ACC112 (cell line): ENCODE measurements at regions not wholly inside any gene's neighbourhood (a gene's known extent, or its start where the extent isn't known, plus 50 kb on each side); places are given as distances from the start of the nearest gene placed in this dataset.

Source experiments
- H2AFZ ChIP-seq: fragments of 200-600 bp; sonication (generic); one replicate; pipeline ENCODE4 v1.6.0; 2017; ENCODE audit warnings: antibody characterized with exemption, low read length; ENCODE audit not compliant: unreplicated experiment
- H3K27ac ChIP-seq: fragments of 200-600 bp; sonication (generic); 2 replicates; pipeline ENCODE4 v1.5.1; 2014; ENCODE audit warnings: low read depth, mild to moderate bottlenecking, antibody characterized with exemption, low read length, moderate library complexity
- H3K27me3 ChIP-seq: fragments of 200-600 bp; sonication (generic); 2 replicates; pipeline ENCODE4 v1.6.1; 2014; ENCODE audit warnings: mild to moderate bottlenecking, antibody characterized with exemption, low read length, moderate library complexity, mixed read lengths; ENCODE audit not compliant: insufficient read depth
- H3K36me3 ChIP-seq: fragments of 200-600 bp; sonication (generic); 2 replicates; pipeline ENCODE4 v1.6.1; 2016; ENCODE audit warnings: mild to moderate bottlenecking, antibody characterized with exemption, low read length, moderate library complexity, mixed read lengths; ENCODE audit not compliant: insufficient read depth
- H3K4me1 ChIP-seq: fragments of 200-600 bp; sonication (generic); one replicate; pipeline ENCODE4 v1.6.1; 2016; ENCODE audit warnings: low read length, mixed read lengths; ENCODE audit not compliant: insufficient read depth, unreplicated experiment, control insufficient read depth
- H3K4me3 ChIP-seq: fragments of 200-600 bp; sonication (generic); 2 replicates; pipeline ENCODE4 v1.5.1; 2014; ENCODE audit warnings: mild to moderate bottlenecking, low read depth, low read length
- H3K79me2 ChIP-seq: fragments of 200-600 bp; sonication (generic); one replicate; pipeline ENCODE4 v1.6.0; 2016; ENCODE audit warnings: low read length; ENCODE audit not compliant: control insufficient read depth, unreplicated experiment, insufficient read depth

DNA sequence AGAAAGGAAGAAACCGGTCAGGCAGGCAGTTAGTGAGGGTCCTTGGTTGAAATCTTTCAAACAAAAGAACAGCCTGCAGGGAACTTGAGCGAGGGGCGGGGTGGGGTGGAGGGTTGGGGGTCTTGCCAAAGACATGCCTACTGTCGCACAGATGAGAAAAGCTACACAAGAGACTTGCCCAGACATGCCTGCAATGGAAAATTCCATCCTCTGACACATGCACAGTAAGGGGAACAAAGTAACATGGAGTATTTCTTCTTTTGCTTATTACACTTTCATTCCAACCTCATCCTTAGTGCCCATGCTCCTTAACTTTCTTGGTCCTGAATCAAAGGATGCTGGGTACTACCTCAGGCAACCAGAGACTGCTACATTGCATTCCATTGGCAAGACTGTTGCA lies 1491.2 kb downstream of the STIM2 start:
- no peaks in the 10 kb centered on the region for H3K27me3 ChIP-seq
- no peaks in the 10 kb centered on the region for H3K36me3 ChIP-seq
- H3K4me1 ChIP-seq, result peaks cover 8% of the 10 kb centered on the region
- H3K79me2 ChIP-seq, result no peaks in the 10 kb centered on the region
- H2AFZ ChIP-seq, result no peak overlapping the region
- no peak overlapping the region for H3K4me3 ChIP-seq
- H3K27ac ChIP-seq, result no peak overlapping the region

GRCh38 chr4:28354880-28355656 lies 1494.4 kb downstream of the STIM2 start:
- Histone ChIP-seq H3K27ac (no peak overlapping the region), H2AFZ (peak overlapping the region; percentile 70), H3K4me1 (peaks cover 8% of the 10 kb centered on the region), H3K27me3 (no peaks in the 10 kb centered on the region), H3K36me3 (no peaks in the 10 kb centered on the region), H3K4me3 (no peak overlapping the region), H3K79me2 (no peaks in the 10 kb centered on the region)

GRCh38 chr4:28357990-28358389 lies 1497.3 kb downstream of the STIM2 start:
- Histone ChIP-seq H2AFZ (peak overlapping the region; percentile 71), H3K4me1 (peaks cover 8% of the 10 kb centered on the region), H3K4me3 (no peak overlapping the region), H3K27me3 (no peaks in the 10 kb centered on the region), H3K27ac (no peak overlapping the region), H3K79me2 (no peaks in the 10 kb centered on the region), H3K36me3 (no peaks in the 10 kb centered on the region)

DNA sequence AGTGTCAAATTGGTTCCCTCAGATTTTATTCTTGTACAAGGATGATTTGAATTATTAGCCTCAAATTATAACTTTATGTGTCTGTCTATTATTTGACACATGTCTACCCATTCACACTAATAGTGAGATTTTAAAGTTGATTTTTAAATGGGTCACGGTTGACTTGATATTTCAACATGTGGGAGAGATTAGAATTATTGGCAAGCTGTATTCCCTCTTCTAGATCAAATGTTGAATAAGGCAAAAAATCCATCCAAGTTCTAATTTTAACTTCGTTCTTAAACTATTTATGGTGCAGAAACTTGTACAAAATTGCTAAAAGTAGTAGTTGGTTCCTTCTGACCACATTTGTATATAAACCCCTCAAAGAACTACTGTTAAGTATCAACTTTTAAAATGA lies 1498.0 kb downstream of the STIM2 start:
- Histone ChIP-seq H3K27ac (no peak overlapping the region), H3K4me3 (no peak overlapping the region), H3K4me1 (peaks cover 8% of the 10 kb centered on the region), H3K27me3 (no peaks in the 10 kb centered on the region), H2AFZ (no peak overlapping the region), H3K36me3 (no peaks in the 10 kb centered on the region), H3K79me2 (no peaks in the 10 kb centered on the region)

- Histone ChIP-seq H3K4me3 (no peak overlapping the region), H3K27me3 (no peaks in the 10 kb centered on the region), H3K36me3 (no peaks in the 10 kb centered on the region), H2AFZ (no peak overlapping the region), H3K27ac (no peak overlapping the region), H3K79me2 (no peaks in the 10 kb centered on the region), H3K4me1 (no peaks in the 10 kb centered on the region)
Observed at GRCh38 chr4:28360681-28361080, 1500.0 kb downstream of the STIM2 start.

- H3K4me1 ChIP-seq, result no peaks in the 10 kb centered on the region
- H2AFZ ChIP-seq, result no peak overlapping the region
- no peak overlapping the region for H3K4me3 ChIP-seq
- no peaks in the 10 kb centered on the region for H3K27me3 ChIP-seq
- H3K27ac ChIP-seq, result no peak overlapping the region
- H3K79me2 ChIP-seq, result no peaks in the 10 kb centered on the region
- no peaks in the 10 kb centered on the region for H3K36me3 ChIP-seq
Observed at GRCh38 chr4:28362169-28362568, 1501.5 kb downstream of the STIM2 start.

DNA sequence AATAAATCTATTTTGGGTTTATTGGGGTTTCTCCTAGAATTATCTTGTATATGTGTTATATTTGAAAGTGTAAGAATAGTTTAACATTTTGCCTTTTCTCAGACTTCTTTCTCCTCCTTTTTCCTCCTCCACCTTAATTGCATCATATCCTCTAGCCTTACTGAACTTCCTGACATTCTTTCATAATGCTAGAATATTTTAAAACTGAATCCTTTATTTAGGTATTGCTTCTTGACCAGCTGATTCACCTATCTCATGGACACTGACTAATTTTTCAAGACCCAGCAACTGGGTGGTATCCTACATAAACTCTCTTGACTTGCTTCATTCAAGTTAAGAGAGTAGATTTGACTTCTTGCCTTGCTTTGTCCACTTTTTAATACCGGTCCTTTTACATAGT lies 1508.9 kb downstream of the STIM2 start:
- no peaks in the 10 kb centered on the region for H3K27me3 ChIP-seq
- H2AFZ ChIP-seq, result peak overlapping the region; percentile 45
- H3K4me3 ChIP-seq, result no peak overlapping the region
- no peaks in the 10 kb centered on the region for H3K79me2 ChIP-seq
- H3K36me3 ChIP-seq, result no peaks in the 10 kb centered on the region
- H3K27ac ChIP-seq, result peak overlapping the region; percentile 62
- H3K4me1 ChIP-seq, result peaks cover 14% of the 10 kb centered on the region

GRCh38 chr4:28373191-28373590 lies 1512.5 kb downstream of the STIM2 start:
- H3K4me1 ChIP-seq, result peaks cover 14% of the 10 kb centered on the region
- H3K4me3 ChIP-seq, result no peak overlapping the region
- no peaks in the 10 kb centered on the region for H3K79me2 ChIP-seq
- no peak overlapping the region for H2AFZ ChIP-seq
- peak overlapping the region; percentile 62 for H3K27ac ChIP-seq
- H3K36me3 ChIP-seq, result no peaks in the 10 kb centered on the region
- H3K27me3 ChIP-seq, result no peaks in the 10 kb centered on the region

DNA sequence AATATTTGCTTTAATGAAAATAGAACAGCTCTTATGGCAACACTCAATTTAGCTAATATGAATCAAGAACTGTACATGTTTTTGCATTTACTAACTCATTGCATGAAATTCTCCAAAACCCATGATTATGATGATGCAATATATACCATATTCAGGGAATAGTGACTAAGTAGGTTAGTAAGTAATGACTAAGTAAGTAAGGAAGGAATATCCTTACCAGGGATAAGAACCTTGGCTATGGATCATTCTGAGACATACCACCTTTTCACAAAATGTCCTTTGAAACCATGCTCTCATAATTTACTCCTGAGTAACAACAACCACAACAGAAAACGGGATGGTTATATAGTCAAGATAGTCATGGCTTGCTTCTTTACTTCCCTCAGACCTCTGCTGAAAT lies 1513.0 kb downstream of the STIM2 start:
- Histone ChIP-seq H3K36me3 (no peaks in the 10 kb centered on the region), H3K4me3 (no peak overlapping the region), H3K27me3 (no peaks in the 10 kb centered on the region), H2AFZ (no peak overlapping the region), H3K27ac (peak overlapping the region; percentile 62), H3K79me2 (no peaks in the 10 kb centered on the region), H3K4me1 (peaks cover 14% of the 10 kb centered on the region)

GRCh38 chr4:28378109-28378830 lies 1517.6 kb downstream of the STIM2 start:
- Histone ChIP-seq H3K36me3 (no peaks in the 10 kb centered on the region), H2AFZ (peak overlapping the region; percentile 26)

DNA sequence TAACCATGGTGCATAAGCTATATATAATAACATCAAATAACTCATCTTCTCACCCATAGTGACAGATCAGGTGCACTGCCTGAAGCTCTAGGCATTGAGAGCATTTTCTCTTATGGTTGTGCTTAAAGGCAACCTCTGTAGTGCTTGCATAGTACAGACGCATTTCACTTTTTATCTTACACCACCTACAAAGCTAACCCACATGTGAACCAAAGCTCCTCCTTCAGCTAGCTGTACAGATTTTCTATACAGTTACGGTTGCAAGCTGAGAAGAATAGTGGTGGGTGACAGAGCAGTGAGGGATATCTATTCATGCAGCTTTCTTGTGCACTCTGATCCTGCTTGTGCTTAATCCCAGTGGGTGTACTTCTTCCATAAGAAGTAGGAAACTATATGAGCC lies 1525.2 kb downstream of the STIM2 start:
- no peaks in the 10 kb centered on the region for H3K79me2 ChIP-seq
- no peaks in the 10 kb centered on the region for H3K36me3 ChIP-seq
- no peak overlapping the region for H3K4me3 ChIP-seq
- H3K4me1 ChIP-seq, result no peaks in the 10 kb centered on the region
- H3K27me3 ChIP-seq, result no peaks in the 10 kb centered on the region
- H3K27ac ChIP-seq, result no peak overlapping the region
- no peak overlapping the region for H2AFZ ChIP-seq

More at GRCh38 chr4:28378109-28378830, 1517.6 kb downstream of the STIM2 start:
- Histone ChIP-seq H3K4me1 (peaks cover 7% of the 10 kb centered on the region), H3K4me3 (0 out of 2 replicates have a peak overlapping the region, but pooled peaks have one; percentile 24), H3K79me2 (no peaks in the 10 kb centered on the region), H3K27me3 (no peaks in the 10 kb centered on the region), H3K27ac (no peak overlapping the region)
